HCT116 (cell line): ENCODE measurements at regions not wholly inside any gene's neighbourhood (a gene's known extent, or its start where the extent isn't known, plus 50 kb on each side); places are given as distances from the start of the nearest gene placed in this dataset.

ENCODE experiments used
- ATAC-seq: fragments of 200-7000 bp; cut with Tn5 transposase; 2 replicates; pipeline ENCODE4 v1.9.1; 2020; ENCODE audit warnings: mild to moderate bottlenecking, moderate library complexity
- BruUV-seq: library from RNA; stranded (reverse); fragments of 400-500 nt; replicated peaks from 2 replicates; lab custom pipeline; 2021; lab: Mats Ljungman, UMichigan
- CTCF ChIA-PET: fragments of 300-600 bp; sonication (Branson Sonifier 250); formaldehyde crosslinking; loops from one replicate; lab custom pipeline; 2021; ENCODE audit warnings: antibody characterized with exemption; lab: Charles Lee
- POLR2A ChIA-PET: fragments of 300-600, 350-600 bp; sonication (Branson Sonifier 250); formaldehyde crosslinking; loops from one replicate; lab custom pipeline; 2021; ENCODE audit warnings: antibody characterized with exemption; lab: Charles Lee
- RAD21 ChIA-PET, 2 experiments: fragments of 300-600 bp; sonication (Branson Sonifier 250); formaldehyde crosslinking; loops; one replicate each; lab custom pipeline; 2023; ENCODE audit warnings: low total read pairs in 2 of 2; ENCODE audit not compliant: uncharacterized antibody in 2 of 2, unreplicated experiment in 2 of 2, low non-redundant PET in 1 of 2; lab: Charles Lee
- DNase-seq: peaks from one replicate; pipeline ENCODE4 v3.0.0-alpha.2; 2010; ENCODE audit warnings: low read depth, low spot score
- H2AFZ ChIP-seq: fragments of 200-600 bp; shearing (Covaris generic), sonication (generic); 2 replicates; pipeline ENCODE4 v1.6.1; 2017; ENCODE audit warnings: low read depth, mixed run types, mixed read lengths, antibody characterized with exemption, low read length; ENCODE audit not compliant: poor library complexity, severe bottlenecking
- H3K27ac ChIP-seq: 2 replicates; pipeline ENCODE4 v1.5.1; 2012; ENCODE audit warnings: low read depth, low read length
- H3K27me3 ChIP-seq: fragments of 200-600 bp; sonication (generic); 2 replicates; pipeline ENCODE4 v1.6.1; 2016; ENCODE audit warnings: mixed run types, low read length, mixed read lengths; ENCODE audit not compliant: insufficient read depth
- H3K36me3 ChIP-seq, 2 experiments: fragments of 200-500 bp in 1 of 2; fragments of 200-600 bp in 1 of 2; sonication (Bioruptor generic) in 1 of 2; sonication (generic) in 1 of 2; 2 replicates each; pipeline versions ENCODE4 v1.5.1 to v1.6.1; 2014 to 2016; ENCODE audit warnings: low read length in 2 of 2, inconsistent platforms in 1 of 2, mixed read lengths in 1 of 2, mixed run types in 1 of 2; ENCODE audit not compliant: insufficient read depth in 2 of 2, control insufficient read depth in 1 of 2
- H3K4me1 ChIP-seq, 2 experiments: fragments of 200-600 bp in 1 of 2; sonication (generic) in 1 of 2; 2 replicates each; pipeline versions ENCODE4 v1.5.1 to v1.6.1; 2012 to 2017; ENCODE audit warnings: low read length in 2 of 2, inconsistent platforms in 1 of 2, mild to moderate bottlenecking in 1 of 2, mixed read lengths in 1 of 2, mixed run types in 1 of 2, moderate library complexity in 1 of 2; ENCODE audit not compliant: insufficient read depth in 2 of 2, control insufficient read depth in 1 of 2
- H3K4me2 ChIP-seq: fragments of 200-600 bp; sonication (generic); 2 replicates; pipeline ENCODE4 v1.6.1; 2017; ENCODE audit warnings: mixed run types, low read length, mixed read lengths
- H3K4me3 ChIP-seq, 2 experiments: fragments of 200-600 bp in 1 of 2; sonication (generic) in 1 of 2; replicated peaks in 1 of 2; 2 replicates each; pipeline ENCODE4 v1.5.1; 2011 to 2016; ENCODE audit warnings: low read length in 2 of 2, control low read depth in 1 of 2, low read depth in 1 of 2, mild to moderate bottlenecking in 1 of 2, mixed read lengths in 1 of 2, mixed run types in 1 of 2
- H3K79me2 ChIP-seq: fragments of 200-600 bp; sonication (generic); 2 replicates; pipeline ENCODE4 v1.6.1; 2017; ENCODE audit warnings: mild to moderate bottlenecking, mixed run types, low read length, moderate library complexity, mixed read lengths; ENCODE audit not compliant: insufficient read depth
- H3K9ac ChIP-seq: fragments of 200-600 bp; sonication (generic); 2 replicates; pipeline ENCODE4 v1.6.1; 2016; ENCODE audit warnings: low read length, mixed read lengths
- H3K9me2 ChIP-seq: fragments of 200-600 bp; sonication (generic), shearing (Covaris generic); 2 replicates; pipeline ENCODE4 v1.6.1; 2017; ENCODE audit warnings: mixed run types, mild to moderate bottlenecking, moderate library complexity; ENCODE audit not compliant: insufficient read depth
- H3K9me3 ChIP-seq, 2 experiments: fragments of 200-500 bp in 1 of 2; fragments of 200-600 bp in 1 of 2; sonication (Bioruptor generic) in 1 of 2; sonication (generic) in 1 of 2; 2 replicates each; pipeline ENCODE4 v1.6.1; 2014 to 2017; ENCODE audit warnings: low read length in 2 of 2, mixed read lengths in 2 of 2, inconsistent platforms in 1 of 2, low read depth in 1 of 2, mild to moderate bottlenecking in 1 of 2, mixed run types in 1 of 2, moderate library complexity in 1 of 2; ENCODE audit not compliant: control insufficient read depth in 1 of 2, insufficient read depth in 1 of 2
- H4K20me1 ChIP-seq: fragments of 200-600 bp; sonication (generic), shearing (Covaris generic); 2 replicates; pipeline ENCODE4 v1.6.1; 2017; ENCODE audit warnings: mixed run types, mild to moderate bottlenecking, moderate library complexity; ENCODE audit not compliant: insufficient read depth
- ATF3 ChIP-seq: IDR thresholded peaks from 2 replicates; pipeline ENCODE4 v1.6.1; 2012
- CEBPB ChIP-seq: IDR thresholded peaks from 2 replicates; pipeline ENCODE4 v1.6.1; 2012; ENCODE audit warnings: low read depth
- CTCF ChIP-seq, 3 experiments: fragments of 200-600 bp in 1 of 3; sonication (generic) in 1 of 3; IDR thresholded peaks in 2 of 3; conservative IDR thresholded peaks in 1 of 3; 2 replicates each; pipeline ENCODE4 v1.5.1; 2012 to 2017; ENCODE audit warnings: low read depth in 2 of 3, low read length in 2 of 3, antibody characterized with exemption in 1 of 3, borderline replicate concordance in 1 of 3, control low read depth in 1 of 3, mild to moderate bottlenecking in 1 of 3, mixed read lengths in 1 of 3, mixed run types in 1 of 3, moderate library complexity in 1 of 3; ENCODE audit not compliant: insufficient read depth in 1 of 3
- FOSL1 ChIP-seq: IDR thresholded peaks from 2 replicates; pipeline ENCODE4 v1.6.1; 2012; ENCODE audit warnings: low read depth
- JUND ChIP-seq: IDR thresholded peaks from 2 replicates; pipeline ENCODE4 v1.6.1; 2012
- MAX ChIP-seq: IDR thresholded peaks from 2 replicates; pipeline ENCODE4 v1.6.1; 2012
- POLR2A ChIP-seq: IDR thresholded peaks from 2 replicates; pipeline ENCODE4 v1.7.0; 2011; ENCODE audit warnings: borderline replicate concordance; ENCODE audit not compliant: insufficient read depth, insufficient read length; ENCODE audit errors: extremely low read depth
- POLR2AphosphoS5 ChIP-seq: IDR thresholded peaks from 2 replicates; pipeline ENCODE4 v1.6.1; 2011; ENCODE audit warnings: mild to moderate bottlenecking, low read depth, low read length, moderate library complexity
- REST ChIP-seq: IDR thresholded peaks from 2 replicates; pipeline ENCODE4 v1.6.1; 2012; ENCODE audit warnings: low read depth
- TCF7L2 ChIP-seq: IDR thresholded peaks from 2 replicates; pipeline ENCODE4 v1.7.0; 2011; ENCODE audit warnings: borderline replicate concordance, inconsistent platforms; ENCODE audit not compliant: insufficient read depth, insufficient read length; ENCODE audit errors: extremely low read depth
- ZBTB33 ChIP-seq: IDR thresholded peaks from 2 replicates; pipeline ENCODE4 v1.6.1; 2011; ENCODE audit warnings: mild to moderate bottlenecking, low read length, moderate library complexity; ENCODE audit not compliant: insufficient replicate concordance; ENCODE audit errors: extremely low read depth
- ZNF274 ChIP-seq: fragments of 200-500 bp; sonication (Bioruptor generic); IDR thresholded peaks from 2 replicates; pipeline ENCODE4 v1.6.1; 2014; ENCODE audit warnings: mild to moderate bottlenecking, low read depth, low read length, inconsistent platforms
- intact Hi-C: fragments of 100-400 bp; cut with micrococcal nuclease; formaldehyde crosslinking; loops from 2 replicates; pipeline ENCODE4 v1.10.0; 2022

- Histone ChIP-seq H4K20me1 (no peaks in the 10 kb centered on the region), H3K4me3 (no peak overlapping the region), H3K4me2 (no peak overlapping the region), H3K27ac (no peak overlapping the region), H3K9ac (no peak overlapping the region), H3K9me3 (no peaks in the 10 kb centered on the region; a peak in 1 of 4 replicates), H2AFZ (no peak overlapping the region), H3K79me2 (no peaks in the 10 kb centered on the region), H3K4me1 (no peaks in the 10 kb centered on the region), H3K36me3 (no peaks in the 10 kb centered on the region), H3K27me3 (no peaks in the 10 kb centered on the region; the same call in 1 of the 2 replicates), H3K9me2 (no peaks in the 10 kb centered on the region)
- DNase-seq (no peak), ATAC-seq (no peak)
- ChIA-PET POLR2A (no interaction called here), RAD21 (no interaction called here), CTCF (no interaction called here)
- intact Hi-C loops, result loop anchor here (10.0 kb wide), 1 partner anchor 285 kb away; no protein-coding TSS in a partner anchor
- TF ChIP-seq ZBTB33 (no peak), JUND (no peak), FOSL1 (no peak), CTCF (IDR thresholded peaks at IDR 0.05 in 2 of 3, conservative IDR thresholded peaks at IDR 0.05 in 1 of 3; ENCODE audit: borderline replicate concordance in 1 of 3, insufficient read depth in 1 of 3, low read depth in 2 of 3, low read length in 2 of 3) (no peak), TCF7L2 (no peak), CEBPB (no peak), MAX (no peak), ATF3 (no peak), ZNF274 (no peak), POLR2AphosphoS5 (no peak), POLR2A (no peak), REST (no peak)
- BruUV-seq, result no TSS peak
Observed at GRCh38 chr10:69710008-69710888, 80.2 kb downstream of the FAM241B start.
